WERI-Rb-1 (cell line): ENCODE measurements at regions not wholly inside any gene's neighbourhood (a gene's known extent, or its start where the extent isn't known, plus 50 kb on each side); places are given as distances from the start of the nearest gene placed in this dataset.

Source experiments
- DNase-seq: peaks from one replicate; pipeline ENCODE4 v3.0.0-alpha.2; 2020
- H3K27ac ChIP-seq: fragments of 250-450 bp; sonication (Bioruptor Pico); 2 replicates; pipeline ENCODE4 v1.5.1; 2020; ENCODE audit warnings: mild to moderate bottlenecking, moderate library complexity
- H3K27me3 ChIP-seq: fragments of 250-450 bp; sonication (Bioruptor Pico); 2 replicates; pipeline ENCODE4 v1.5.1; 2021; ENCODE audit warnings: mild to moderate bottlenecking, low read depth, moderate library complexity; ENCODE audit not compliant: insufficient read depth, severe bottlenecking
- H3K36me3 ChIP-seq: fragments of 250-450 bp; sonication (Bioruptor Pico); 2 replicates; pipeline ENCODE4 v1.5.1; 2020; ENCODE audit warnings: mild to moderate bottlenecking, moderate library complexity
- H3K4me3 ChIP-seq: 2 replicates; pipeline ENCODE4 v1.5.1; 2011; ENCODE audit warnings: low read depth, mild to moderate bottlenecking, control low read depth, low read length
- H3K9me3 ChIP-seq: fragments of 250-450 bp; sonication (Bioruptor Pico); 2 replicates; pipeline ENCODE4 v1.5.1; 2021; ENCODE audit warnings: mild to moderate bottlenecking, moderate library complexity; ENCODE audit not compliant: severe bottlenecking
- CTCF ChIP-seq: IDR thresholded peaks from 2 replicates; pipeline ENCODE4 v1.5.1; 2011; ENCODE audit warnings: low read depth, mild to moderate bottlenecking, control low read depth, inconsistent platforms, low read length

DNA sequence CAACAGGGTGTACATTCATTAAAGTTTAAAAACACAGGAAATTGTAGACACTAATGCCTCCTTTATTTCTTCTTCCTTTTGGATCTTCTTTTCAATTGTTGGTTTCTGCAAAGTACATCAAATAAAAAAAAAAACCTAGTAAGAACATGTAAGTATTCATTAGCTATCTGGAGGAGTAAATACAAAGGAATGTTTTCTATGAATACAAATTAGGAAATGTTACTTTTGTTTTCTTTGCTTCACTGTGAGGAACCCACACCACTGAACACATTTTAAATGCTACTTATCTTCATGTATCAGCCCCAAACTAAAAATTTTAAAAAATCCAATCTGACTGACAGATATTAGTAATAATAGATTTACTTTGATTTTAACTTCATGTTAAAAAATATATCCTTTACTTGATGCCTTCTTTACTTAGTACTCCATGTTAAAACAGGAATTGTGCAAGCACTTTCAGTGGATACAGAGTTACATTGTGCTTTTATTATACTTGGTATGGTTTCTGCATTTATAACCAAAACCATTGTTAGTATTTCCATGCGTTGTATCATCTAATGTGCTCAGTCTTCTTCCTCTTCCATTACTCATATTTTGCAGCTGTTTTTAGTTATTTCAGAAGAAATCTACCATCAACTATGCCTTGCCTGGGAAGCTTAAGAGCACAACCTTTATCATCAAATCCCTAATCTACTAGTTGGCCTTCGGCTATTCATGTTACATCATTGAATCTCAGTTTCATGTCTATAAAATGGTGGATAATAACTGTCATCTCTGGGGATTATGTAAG is 236.9 kb upstream of the DPYD start:
- Histone ChIP-seq H3K4me3 (no peak overlapping the region), H3K9me3 (no peaks in the 10 kb centered on the region), H3K27ac (no peak overlapping the region), H3K27me3 (no peaks in the 10 kb centered on the region), H3K36me3 (no peaks in the 10 kb centered on the region)
- no peak for TF ChIP-seq CTCF
- DNase-seq = no peak

GRCh38 chr1:98147280-98147679 is 226.4 kb upstream of the DPYD start:
- DNase-seq = no peak
- no peak for TF ChIP-seq CTCF
- H3K9me3 ChIP-seq = no peaks in the 10 kb centered on the region
- H3K36me3 ChIP-seq = no peaks in the 10 kb centered on the region
- no peak overlapping the region for H3K4me3 ChIP-seq
- H3K27me3 ChIP-seq = no peaks in the 10 kb centered on the region
- H3K27ac ChIP-seq = no peak overlapping the region

- H3K36me3 ChIP-seq = no peaks in the 10 kb centered on the region
- no peak for DNase-seq
- no peaks in the 10 kb centered on the region for H3K9me3 ChIP-seq
- H3K27ac ChIP-seq = no peak overlapping the region
- no peak for TF ChIP-seq CTCF
- H3K27me3 ChIP-seq = no peaks in the 10 kb centered on the region
- H3K4me3 ChIP-seq = no peak overlapping the region
Measured at GRCh38 chr1:98145655-98146054, 224.8 kb upstream of the DPYD start.

DNA sequence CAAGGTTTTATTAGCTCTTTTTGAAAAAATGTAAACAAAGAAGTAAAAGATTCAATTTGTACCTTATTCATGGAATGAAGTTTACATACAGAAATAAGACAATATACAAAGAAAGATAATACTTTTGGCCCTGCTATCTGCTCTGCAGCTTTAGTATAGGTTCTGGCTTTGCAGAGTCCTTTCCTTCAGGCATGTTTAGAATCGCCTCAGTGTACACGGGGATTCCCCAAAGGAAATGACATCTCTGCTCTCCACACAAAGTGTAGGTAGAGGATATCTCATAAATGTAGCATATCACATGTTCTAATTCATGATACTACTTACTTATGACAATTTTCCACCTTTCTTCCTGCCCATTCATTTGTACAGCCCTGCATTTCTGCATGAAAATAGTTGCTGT is 222.6 kb upstream of the DPYD start:
- Histone ChIP-seq H3K27ac (no peak overlapping the region), H3K27me3 (no peaks in the 10 kb centered on the region), H3K9me3 (no peaks in the 10 kb centered on the region), H3K4me3 (no peak overlapping the region), H3K36me3 (no peaks in the 10 kb centered on the region)
- no peak for TF ChIP-seq CTCF
- no peak for DNase-seq

DNA sequence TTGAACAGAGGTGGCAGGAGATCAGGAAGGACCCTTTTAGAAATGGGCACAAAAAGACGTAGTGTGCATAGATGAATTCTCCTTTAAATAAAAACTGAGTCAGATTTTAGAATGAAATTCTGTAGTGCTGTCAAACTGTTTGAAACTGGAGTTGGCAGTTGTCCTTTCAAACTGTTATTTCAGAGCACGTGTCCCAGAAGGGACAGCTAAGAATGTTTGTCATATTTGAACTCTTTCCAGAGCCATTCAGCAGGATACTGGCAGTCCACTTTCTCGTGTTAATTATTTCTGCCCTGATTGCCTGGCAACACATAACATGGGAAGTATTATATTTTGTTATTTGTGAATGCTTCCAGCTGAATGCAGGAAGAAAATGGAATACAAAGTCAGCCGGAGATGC is 212.3 kb upstream of the DPYD start:
- no peaks in the 10 kb centered on the region for H3K27me3 ChIP-seq
- no peaks in the 10 kb centered on the region for H3K36me3 ChIP-seq
- no peak for DNase-seq
- no peak overlapping the region for H3K4me3 ChIP-seq
- no peaks in the 10 kb centered on the region for H3K9me3 ChIP-seq
- H3K27ac ChIP-seq = no peak overlapping the region
- TF ChIP-seq CTCF = no peak

DNA sequence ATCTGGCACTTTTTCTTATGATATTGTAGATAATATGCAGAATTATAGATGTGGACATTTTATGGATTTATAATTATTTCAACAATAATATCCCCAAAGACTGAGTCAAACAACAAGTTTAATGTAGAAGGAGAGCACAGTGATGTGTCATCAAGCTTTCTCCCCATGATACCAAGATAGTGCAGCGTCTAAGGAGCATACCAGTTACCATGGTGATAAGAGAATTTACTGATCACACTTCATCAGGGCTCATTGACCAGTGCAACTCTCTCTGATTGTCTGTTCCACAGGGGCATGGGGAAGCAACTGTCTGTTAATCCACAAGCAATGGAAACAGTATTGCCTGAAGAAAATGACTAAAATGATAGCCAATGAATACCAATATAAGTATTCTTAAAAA is 209.6 kb upstream of the DPYD start:
- TF ChIP-seq CTCF = no peak
- no peaks in the 10 kb centered on the region for H3K9me3 ChIP-seq
- H3K27ac ChIP-seq = no peak overlapping the region
- no peaks in the 10 kb centered on the region for H3K36me3 ChIP-seq
- no peaks in the 10 kb centered on the region for H3K27me3 ChIP-seq
- no peak overlapping the region for H3K4me3 ChIP-seq
- DNase-seq = no peak
